HPDE6-E6E7 (cell line): ENCODE measurements at regions not wholly inside any gene's neighbourhood (a gene's known extent, or its start where the extent isn't known, plus 50 kb on each side); places are given as distances from the start of the nearest gene placed in this dataset.

Experiments
- DNase-seq: peaks from one replicate; pipeline ENCODE4 v3.0.0; 2011; ENCODE audit warnings: missing footprints; ENCODE audit errors: extremely low spot score

- no peak for DNase-seq
Measured at GRCh38 chr2:19550750-19551149, 192.3 kb upstream of the OSR1 start.

GRCh38 chr2:19549821-19550220 lies 191.4 kb upstream of the OSR1 start:
- DNase-seq, result no peak

GRCh38 chr2:19548116-19548515 lies 189.7 kb upstream of the OSR1 start:
- no peak for DNase-seq

GRCh38 chr2:19547321-19547720 lies 188.9 kb upstream of the OSR1 start:
- no peak for DNase-seq

GRCh38 chr2:19545507-19545906 lies 187.1 kb upstream of the OSR1 start:
- no peak for DNase-seq

- no peak for DNase-seq
Measured at GRCh38 chr2:19543663-19544383, 185.4 kb upstream of the OSR1 start.

- no peak for DNase-seq
Measured at GRCh38 chr2:19542796-19543662, 184.6 kb upstream of the OSR1 start.

GRCh38 chr2:19541884-19542283 lies 183.5 kb upstream of the OSR1 start:
- no peak for DNase-seq

- DNase-seq, result peak; percentile 54
Measured at GRCh38 chr2:19540739-19541525, 182.5 kb upstream of the OSR1 start.

GRCh38 chr2:19538411-19538963 lies 180.1 kb upstream of the OSR1 start:
- peak; percentile 75 for DNase-seq

- DNase-seq, result no peak
Measured at GRCh38 chr2:19536136-19536535, 177.7 kb upstream of the OSR1 start.

- DNase-seq, result no peak
Measured at GRCh38 chr2:19532547-19533196, 174.2 kb upstream of the OSR1 start.

GRCh38 chr2:19529677-19530076 lies 171.3 kb upstream of the OSR1 start:
- DNase-seq, result no peak

GRCh38 chr2:19527771-19528170 lies 169.3 kb upstream of the OSR1 start:
- DNase-seq, result no peak

GRCh38 chr2:19525313-19525712 lies 166.9 kb upstream of the OSR1 start:
- DNase-seq, result no peak

- no peak for DNase-seq
Measured at GRCh38 chr2:19519045-19519444, 160.6 kb upstream of the OSR1 start.

GRCh38 chr2:19507137-19507536 lies 148.7 kb upstream of the OSR1 start:
- DNase-seq, result no peak

- DNase-seq, result no peak
Measured at GRCh38 chr2:19505199-19506136, 147.0 kb upstream of the OSR1 start.

- DNase-seq, result no peak
Measured at GRCh38 chr2:19504400-19505198, 146.2 kb upstream of the OSR1 start.

- DNase-seq, result no peak
Measured at GRCh38 chr2:19503915-19504314, 145.5 kb upstream of the OSR1 start.
